GM21447 (cell line): ENCODE measurements at regions not wholly inside any gene's neighbourhood (a gene's known extent, or its start where the extent isn't known, plus 50 kb on each side); places are given as distances from the start of the nearest gene placed in this dataset.
"Not testable (repeated sequence)": the region's sequence is repeated elsewhere in the genome, so short reads cannot be mapped to it uniquely, and the experiment has no call there.

Experiments
- ATAC-seq: cut with Tn5 transposase; IDR thresholded peaks from one replicate; pipeline ENCODE4 v1.9.1; 2021; ENCODE audit not compliant: unreplicated experiment

DNA sequence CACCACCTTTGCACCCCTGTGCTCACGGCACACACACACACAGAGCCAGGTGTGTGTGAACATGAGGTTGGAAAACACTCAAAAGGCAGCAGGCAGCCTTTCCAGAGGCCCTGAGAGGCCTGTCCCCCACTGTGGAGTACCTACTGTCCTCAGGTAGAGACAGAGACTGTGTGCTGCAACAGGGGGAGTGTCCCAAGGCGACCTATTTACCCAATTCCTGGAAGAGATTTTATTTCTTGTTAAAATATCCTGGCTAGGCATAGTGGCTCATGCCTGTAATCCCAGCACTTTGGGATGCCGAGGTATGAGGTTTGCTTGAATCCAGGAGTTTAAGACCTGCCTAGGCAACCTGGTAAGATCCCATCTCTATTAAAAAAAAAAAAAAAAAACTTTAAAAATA, 108.5 kb downstream of the COPRS start:
- ATAC-seq: no peak

DNA sequence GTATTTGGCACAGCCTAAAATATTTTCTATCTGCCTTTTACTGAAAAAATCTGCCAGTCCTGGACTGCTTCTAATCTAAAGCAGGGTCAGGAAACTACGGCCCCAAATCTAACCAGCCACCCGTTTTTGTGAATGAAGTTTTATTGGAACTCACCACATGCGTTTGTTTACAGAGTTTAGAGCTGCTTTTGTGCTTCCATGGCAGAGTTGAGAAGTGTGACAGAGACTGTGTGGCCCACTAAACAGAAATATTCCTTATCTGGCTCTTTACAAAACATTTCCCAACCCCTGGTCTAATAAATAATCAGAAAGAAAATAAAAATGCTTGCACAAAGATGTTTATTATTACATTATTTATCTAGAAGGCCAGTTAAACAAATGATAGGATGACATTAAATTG, 110.2 kb downstream of the COPRS start:
- ATAC-seq: no peak

DNA sequence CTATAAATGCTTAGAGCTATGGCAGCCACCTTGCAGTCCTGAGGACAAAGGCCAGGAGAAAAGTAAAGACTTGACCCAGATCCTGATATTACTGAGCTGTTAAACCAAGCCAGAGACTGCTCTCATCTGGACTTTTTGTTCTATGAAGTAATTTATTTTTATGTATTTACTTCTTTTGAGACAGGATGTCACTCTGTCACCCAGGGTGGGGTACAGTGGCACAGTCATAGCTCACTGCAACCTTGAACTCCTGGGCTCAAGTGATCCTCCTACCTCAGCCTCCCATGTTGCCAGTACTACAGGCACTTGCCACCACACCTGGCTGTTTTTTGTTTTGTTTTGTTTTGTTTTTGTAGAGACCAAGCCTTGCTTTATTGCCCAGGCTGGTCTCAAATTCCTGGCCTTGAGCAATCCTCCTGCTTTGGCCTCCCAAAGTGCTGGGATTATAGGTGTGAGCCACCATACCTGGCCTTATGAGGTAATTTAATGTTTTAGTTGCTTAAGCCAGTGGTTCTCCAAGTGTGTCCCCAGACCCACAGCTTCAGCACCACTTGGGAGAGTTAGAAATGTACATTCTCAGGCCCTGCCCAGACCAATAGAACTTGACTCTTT, 112.1 kb downstream of the COPRS start:
- no peak for ATAC-seq

DNA sequence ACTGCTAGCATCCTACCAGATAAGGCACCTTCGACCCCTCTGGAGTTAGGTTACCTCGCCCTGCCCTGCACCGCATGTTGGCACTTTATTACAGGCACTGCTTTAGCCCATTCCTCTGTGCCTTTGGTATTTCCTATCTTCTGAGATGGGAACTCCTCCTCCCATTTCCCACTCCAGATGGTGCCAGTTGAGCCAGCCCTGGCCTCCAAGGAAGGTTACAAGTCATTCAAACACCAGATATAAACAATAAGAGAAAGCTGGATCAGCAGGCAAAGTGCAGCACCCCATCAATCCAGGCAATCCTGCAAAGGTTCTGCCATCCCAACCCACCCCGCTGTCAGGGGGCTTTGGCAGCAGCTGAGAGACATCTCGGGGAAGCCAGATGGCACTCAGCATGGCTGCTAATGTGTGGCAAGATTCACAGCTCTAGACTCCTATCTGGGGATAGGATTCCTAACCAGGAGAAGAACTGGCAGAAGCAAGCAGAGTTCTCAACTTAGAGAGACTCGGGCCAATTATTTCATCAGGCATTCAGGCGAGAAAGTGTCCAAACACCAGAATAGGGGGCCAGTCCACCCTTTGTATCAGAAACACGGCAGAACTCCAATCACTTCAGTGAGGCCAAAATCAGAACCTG, 113.0 kb downstream of the COPRS start:
- ATAC-seq: no peak

DNA sequence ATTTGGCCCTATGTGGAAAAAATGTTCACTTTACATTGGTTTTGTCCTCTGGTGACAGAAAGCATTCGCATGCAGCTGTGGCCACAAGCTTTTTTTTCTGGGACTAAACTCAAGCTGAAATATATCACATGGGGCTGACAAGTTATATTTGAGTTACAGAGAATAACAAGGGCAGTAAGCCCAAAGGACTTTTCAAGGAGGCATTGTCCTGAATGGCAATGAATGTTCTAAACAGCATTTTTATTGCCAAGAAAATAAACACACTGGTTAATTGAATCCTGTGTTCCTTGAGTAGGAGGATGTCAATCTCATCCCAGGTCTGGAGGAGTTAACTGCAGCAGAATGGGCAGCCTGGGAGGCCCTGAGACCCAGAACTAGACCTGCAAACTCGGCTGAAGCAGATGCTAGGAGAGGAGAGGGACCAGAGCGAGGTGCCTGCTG, 114.5 kb downstream of the COPRS start:
- ATAC-seq: no peak

DNA sequence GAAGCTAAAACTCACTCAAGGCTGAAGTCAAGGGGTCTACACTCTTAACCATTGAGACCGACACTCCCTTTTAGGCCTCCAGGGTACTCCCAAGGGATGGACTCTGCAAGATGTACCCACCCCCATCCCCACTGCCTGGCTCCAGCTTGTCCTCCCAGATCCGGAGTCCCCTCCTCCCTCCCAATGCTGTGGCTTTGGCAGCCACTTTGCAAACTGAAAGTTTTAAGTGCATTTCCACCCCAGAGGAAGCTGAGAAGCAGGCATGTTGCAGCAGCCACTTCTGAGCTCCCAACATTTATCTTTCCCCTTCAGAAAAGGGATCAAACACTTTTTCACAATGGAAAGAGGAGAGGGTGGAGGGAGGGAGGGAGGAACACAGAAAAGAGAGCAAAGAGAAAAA, 115.2 kb downstream of the COPRS start:
- no peak for ATAC-seq

DNA sequence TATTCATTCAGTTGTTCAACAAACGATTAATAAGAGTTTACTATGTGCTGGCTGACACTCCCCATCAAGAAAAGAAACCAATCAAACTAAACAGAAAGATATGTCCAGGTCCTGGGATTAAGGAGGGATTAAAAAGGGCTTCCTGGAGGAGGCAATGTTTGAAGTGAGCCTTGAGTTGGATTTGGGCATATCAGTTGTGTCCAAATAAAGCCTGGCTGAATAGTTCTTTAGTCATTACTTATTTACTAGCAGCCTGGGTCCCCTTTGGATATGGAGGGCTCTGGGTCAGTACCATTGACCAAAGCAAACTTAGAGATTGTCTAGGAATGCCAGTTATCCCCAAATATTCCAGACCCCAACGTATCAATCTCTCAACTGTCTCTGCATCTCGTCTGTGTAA, 117.7 kb downstream of the COPRS start:
- no peak for ATAC-seq

DNA sequence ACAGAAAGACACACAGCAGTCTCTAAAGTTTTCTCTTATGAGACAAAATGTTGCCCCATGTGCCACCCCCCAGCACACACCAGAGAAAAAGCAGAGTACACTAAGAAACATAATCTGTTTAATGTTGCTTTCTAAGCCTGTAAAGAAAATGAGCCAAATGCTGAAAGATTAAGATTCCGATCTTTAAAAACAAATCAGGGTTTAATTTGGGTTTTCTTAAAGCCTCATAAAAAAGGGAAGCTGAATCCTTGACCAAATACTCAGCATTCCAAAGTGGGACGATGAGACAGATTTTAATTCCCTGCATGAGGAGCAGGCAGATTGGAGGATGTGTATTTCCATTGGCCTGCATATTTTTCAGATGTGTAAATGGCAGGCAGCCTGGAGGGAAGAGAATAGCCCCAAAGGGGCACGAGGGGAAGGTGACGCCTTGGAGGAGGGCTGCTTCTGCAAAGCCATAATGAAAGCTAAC, 118.4 kb downstream of the COPRS start:
- ATAC-seq: no peak

DNA sequence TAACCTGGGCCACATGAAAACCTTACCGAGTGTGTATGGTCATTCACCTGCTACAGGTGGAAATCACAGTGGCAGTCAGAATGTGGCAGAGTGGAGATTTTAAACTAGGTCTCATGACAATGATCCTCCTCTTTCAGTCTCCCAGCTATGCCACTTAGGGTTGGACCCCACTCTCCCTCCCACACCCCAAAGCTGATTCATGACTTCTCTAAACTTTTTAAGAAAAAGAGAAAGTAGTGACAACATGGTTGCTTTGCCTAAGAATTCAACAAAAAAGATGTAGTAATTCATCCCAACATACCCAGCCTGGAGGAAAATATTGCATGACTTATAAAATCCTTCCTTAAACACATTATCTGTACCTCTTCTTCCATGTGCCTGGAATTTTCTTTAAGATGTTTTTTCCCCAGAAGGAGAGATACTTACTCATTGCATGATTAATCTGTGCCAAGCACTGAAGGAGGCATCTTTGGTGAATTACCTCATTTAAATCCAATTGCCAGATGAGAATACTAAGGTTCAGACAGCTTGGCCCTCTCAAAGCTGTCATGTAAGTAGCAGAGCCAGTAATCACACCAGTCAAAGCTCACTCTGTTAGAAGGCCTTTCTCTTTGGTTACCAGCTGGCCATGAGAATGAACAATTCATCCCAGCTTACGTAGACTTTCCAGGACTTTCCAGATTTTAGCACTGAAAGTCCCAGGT, 119.9 kb downstream of the COPRS start:
- no peak for ATAC-seq

DNA sequence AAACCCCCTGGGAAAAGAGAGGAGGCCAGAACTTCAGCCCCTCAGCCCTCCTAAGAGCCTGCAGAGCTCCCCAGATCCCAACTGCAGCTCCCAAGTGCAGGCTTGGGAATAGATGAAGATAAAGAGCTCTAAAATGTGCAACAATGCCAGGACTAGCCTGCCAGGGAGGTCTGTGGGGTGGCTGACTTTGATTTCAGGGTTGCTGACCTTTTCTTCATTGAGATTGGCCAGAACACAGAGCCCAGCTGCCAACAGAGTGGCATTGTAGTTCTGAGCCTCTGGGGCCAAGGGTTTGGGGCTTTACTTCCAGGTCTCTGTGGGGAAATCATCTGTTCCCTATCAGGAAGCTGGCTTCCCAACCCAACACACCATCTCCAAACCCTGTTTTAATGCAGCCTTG, 120.6 kb downstream of the COPRS start:
- no peak for ATAC-seq

DNA sequence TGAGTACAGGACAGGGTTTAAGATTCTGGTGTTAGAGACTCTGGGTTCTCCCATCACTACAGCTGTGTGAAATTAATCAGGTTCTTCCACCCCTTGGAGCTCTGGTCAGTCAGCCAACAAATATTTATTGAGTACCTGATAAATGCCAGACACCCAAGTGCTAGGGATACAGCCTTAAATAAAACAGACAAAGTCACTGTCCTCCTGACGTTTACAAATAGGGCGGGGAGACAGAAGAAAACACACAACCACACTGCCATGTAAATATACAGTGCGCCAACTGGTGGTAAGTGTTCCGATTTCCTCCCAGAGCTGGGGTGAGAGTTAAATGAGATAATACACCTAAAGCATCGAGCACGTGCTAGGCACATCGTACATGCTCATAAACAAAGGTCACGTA, 121.0 kb downstream of the COPRS start:
- no peak for ATAC-seq

DNA sequence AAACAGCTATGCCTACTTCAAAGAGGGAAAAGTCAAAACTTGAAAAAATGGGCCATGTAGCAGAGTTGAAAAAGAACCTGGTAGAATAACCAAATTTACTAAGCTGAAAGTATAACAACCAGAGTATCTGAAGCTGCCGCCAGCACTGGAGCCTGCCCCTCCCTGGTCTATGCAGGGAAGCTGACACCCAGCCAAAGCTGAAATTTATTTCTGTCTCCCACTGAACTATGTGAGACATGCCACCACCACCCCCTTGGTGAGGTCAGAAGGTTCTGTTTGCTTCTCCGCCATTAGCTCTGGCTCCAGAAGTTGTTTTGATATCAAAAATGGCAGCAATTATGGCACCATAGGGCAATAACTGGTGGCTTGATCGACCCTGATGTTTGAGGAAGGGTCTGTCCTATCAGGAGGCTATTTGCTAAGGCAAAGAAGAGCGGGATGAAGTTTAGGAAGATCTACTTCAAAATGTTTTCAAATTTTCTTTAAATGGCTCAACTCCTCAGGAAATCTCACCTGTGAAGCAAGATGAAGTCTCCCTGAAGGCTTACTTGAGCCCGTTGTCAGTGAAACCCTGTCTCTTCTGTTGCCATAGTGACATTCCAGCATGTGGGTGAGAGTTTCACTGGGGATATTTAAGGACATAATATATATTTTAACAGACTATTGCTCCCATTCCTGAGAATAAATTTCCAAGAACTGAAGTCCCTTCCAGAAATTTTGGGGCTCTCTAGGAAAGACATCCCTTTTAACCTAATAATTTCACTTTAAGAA, 122.0 kb downstream of the COPRS start:
- ATAC-seq: no peak

DNA sequence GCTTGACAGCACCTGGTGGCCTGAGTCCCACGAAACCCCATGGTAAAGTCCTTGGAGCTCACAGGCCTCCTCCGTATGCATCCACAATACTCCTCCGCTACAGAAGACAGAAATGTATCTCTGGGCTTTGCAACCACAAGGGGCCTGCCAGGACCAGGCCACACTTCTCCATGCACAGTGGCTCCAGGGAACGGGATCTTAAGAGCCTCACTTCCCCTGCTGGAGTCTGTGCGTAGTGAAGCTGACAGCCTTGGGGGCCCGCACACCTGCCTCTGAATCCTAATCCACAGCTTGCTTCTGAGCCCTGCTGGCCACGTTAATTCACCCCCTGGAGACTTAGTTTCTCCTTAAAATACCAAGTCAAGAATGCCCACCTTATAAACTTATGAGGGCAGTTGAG, 125.7 kb downstream of the COPRS start:
- ATAC-seq: no peak

DNA sequence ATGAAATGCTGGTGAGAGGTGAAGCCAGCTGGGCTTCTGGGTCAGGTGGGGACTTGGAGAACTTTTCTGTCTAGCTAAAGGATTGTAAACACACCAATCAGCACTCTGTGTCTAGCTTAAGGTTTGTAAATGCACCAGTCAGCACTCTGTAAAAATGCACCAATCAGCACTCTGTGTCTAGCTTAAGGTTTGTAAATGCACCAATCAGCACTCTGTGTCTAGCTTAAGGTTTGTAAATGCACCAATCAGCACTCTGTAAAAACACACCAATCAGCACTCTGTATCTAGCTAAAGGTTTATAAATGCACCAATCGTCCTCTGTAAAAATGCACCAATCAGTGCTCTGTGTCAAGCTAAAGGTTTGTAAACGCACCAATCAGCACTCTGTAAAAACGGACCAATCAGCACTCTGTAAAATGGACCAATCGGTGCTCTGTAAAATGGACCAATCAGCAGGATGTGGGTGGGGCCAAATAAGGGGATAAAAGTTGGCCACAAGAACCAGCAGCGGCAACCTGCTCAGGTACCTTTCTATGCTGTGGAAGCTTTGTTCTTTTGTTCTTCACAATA, 127.4 kb downstream of the COPRS start:
- not testable (repeated sequence) for ATAC-seq

DNA sequence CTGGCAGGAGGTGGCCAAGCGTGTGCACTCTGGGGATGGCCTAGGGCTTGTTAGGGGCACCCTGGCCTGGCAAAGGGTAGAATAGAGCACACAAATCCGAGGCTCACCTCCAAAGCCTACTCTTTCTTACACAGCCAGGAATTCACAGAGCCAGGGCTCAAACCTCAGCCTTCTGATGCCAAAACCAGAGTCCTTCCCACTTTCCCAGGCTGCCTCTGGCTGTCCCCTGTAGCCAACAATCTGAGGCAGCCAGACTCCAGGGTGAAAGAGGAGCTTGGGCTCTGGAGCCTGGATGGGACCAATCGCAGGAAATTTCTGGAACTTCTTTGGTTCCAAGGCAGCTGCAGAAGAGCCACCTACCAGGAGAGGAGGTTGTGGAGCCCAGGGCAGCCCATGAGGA, 127.9 kb downstream of the COPRS start:
- no peak for ATAC-seq

DNA sequence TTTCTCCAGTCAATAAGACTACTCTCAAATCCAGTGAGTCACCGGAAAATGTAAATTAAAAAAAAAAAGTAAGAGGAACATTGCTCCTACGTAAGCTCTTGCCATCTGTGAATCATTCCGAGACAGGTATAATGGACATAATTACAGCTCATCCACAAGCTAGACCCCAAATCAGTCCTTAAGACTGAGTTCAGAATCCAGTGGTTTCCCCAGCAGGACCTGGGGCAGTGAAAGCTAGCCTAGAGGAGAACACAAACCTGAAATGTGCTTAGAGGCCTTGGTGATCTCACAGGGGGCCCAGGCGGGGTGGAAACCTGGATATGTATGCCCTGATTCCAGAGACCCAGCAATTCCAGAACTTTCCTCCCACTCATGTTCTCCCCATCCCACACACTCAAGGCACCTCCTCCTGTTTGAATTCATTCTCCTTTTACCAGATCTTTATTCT, 132.0 kb downstream of the COPRS start:
- no peak for ATAC-seq

DNA sequence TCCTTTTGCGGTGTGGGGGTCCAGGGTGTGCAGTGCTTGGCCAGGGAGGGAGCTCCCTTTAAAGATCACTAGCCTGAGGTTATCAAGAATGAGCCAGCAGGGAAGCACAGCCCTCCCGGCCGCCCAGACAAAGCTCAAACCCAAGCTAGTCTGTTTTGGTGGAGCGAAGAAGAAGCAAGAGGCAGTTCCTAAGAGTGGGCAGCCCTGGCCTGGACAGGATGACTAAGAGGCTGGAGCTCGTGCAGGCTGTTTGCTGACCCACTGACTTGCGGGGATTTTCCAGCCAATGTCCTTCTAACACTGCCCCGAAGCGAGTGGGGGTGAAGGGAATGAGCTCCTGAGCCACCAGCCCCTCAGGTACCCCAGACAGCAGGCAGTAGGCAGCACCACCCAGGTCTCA, 134.4 kb downstream of the COPRS start:
- no peak for ATAC-seq

DNA sequence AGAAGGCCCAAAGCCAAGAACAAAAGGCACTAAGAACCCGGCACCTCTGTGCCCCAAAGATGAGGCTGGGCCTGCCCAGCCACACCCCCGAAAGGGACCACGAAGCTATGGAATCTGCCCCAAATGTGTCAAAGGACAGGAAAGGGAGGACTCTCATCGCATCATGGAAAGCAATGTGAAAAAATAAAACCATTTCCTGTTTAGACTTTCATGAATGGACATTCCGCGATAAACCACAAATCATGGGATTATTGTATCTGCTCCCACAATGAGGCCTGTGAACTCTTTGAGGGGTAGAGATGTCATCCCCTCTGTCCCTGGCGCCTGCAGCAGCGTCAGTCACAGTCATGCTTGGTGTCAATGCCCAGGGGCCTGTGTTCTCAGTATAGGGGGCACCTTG, 135.0 kb downstream of the COPRS start:
- no peak for ATAC-seq

DNA sequence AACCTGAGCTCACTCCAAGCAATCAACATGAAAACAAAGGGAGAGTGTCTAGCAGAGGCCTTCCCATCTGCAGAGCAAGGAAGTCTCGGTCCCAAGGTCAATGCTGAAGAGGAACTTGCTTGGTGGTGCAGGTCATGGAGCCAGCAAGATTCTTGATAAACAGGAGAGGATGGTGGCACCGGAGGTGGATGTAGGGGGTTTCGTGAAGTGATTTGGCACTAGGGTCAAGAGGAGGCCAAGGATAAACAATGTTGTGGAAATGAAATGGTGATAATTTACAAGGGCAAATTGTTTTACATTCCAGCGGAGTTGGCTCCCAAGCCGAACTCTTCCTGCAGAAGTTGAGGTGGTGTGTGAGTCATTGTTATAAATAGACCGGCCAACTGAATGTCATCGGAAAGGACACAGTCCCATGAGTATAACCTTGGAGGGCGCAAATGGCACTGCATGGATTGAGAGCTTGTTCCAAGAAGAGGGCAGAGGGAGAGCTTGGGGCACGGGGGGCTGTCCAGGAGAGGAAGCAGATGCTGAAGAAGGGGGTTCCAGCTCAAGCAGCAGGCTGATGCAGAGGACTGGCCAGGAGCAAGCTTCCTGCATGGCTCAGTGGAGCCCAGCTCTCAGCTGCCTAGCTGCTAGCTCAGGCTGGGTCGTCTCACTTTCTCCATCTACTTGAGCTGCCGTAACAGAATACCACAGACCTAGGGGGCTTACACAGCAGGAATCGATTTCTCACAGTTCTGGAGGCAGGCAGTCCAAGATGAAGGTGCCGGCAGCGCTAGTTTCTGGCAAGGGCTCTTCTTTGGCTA, 136.6 kb downstream of the COPRS start:
- ATAC-seq: no peak

DNA sequence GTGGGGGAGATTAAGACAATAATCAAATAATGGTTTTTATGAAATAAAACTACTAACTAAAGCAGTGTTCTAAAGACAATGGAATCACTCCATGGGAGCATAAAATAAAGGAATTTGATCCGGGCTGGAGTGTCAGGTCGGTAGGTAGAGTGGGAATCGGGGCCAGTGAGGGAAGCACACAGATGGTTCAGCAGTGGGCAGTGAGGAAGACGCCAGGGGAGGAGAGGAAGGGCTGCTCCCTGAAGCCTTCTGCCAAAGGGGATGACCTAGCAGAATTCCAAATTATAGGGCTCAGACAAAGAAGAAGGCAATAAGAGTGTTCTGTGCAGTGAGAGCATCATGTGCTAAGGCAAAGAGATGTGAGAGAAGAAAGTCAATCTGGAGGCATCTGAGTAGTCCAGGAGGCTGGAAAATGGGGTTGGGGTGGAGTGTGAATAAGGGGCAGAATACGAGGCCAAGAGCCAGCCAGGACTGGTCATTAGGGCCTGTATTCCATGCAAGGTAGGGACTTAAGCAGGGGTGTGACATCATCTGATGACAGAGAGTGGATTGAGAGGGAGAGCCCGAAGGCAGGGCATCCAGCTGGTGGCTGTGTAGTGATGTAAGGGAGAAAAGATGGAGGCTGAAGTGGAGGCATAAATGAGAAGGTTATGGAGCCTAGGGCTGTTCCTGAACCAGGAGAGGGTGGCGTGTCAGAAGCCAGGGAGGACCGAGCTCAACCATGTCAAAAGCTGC, 137.6 kb downstream of the COPRS start:
- ATAC-seq: no peak
